ENCODE measurements at regions not wholly inside any gene's neighbourhood (a gene's known extent, or its start where the extent isn't known, plus 50 kb on each side); places are given as distances from the start of the nearest gene placed in this dataset.

DNA sequence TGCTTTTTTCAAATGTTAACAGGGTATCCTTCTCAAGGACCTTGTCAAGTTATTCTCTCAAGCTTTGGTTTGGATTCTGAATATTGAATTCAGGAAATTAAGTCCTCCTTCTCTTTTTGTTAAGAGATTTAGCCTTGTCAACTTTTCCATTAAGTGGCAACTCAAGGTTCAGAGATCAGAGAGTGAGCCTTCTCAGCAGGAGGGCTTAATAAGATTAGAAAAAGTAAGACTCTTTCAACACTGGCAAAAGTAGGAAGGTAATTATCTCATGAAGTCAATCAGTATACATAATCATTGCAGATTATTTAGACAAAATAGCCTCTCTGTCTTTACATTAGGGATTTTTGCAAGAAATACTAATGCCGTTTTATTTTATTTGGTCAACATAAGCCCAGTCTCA, 330.7 kb downstream of the KIF2B start:
- no peak overlapping the region for H3K4me3 ChIP-seq (ENCODE audit: low read depth, low read length)
- DNase-seq (ENCODE audit: low read depth) = no peak
- TF ChIP-seq, protein P1, sequence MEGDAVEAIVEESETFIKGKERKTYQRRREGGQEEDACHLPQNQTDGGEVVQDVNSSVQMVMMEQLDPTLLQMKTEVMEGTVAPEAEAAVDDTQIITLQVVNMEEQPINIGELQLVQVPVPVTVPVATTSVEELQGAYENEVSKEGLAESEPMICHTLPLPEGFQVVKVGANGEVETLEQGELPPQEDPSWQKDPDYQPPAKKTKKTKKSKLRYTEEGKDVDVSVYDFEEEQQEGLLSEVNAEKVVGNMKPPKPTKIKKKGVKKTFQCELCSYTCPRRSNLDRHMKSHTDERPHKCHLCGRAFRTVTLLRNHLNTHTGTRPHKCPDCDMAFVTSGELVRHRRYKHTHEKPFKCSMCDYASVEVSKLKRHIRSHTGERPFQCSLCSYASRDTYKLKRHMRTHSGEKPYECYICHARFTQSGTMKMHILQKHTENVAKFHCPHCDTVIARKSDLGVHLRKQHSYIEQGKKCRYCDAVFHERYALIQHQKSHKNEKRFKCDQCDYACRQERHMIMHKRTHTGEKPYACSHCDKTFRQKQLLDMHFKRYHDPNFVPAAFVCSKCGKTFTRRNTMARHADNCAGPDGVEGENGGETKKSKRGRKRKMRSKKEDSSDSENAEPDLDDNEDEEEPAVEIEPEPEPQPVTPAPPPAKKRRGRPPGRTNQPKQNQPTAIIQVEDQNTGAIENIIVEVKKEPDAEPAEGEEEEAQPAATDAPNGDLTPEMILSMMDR (IDR thresholded peaks at IDR 0.05; ENCODE audit: insufficient read depth, low read depth, low read length) = no peak

DNA sequence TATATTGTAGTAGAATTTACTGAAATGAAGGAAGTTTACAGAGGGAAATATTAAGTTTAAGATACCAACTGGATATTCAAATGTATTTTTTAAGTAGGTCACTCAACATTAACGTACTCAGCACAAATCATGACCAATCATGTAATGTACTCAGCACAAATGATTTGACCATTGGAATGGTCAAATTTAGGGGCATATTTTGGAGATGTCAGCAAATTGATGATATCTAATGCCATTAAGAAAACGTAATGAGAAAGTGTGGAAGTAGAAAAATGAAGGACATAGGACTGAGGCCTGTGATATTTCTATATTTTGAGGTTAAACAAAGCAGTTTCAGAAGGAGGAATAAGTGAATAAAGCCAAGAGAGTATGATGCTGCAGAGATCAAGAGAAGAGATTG, 334.8 kb downstream of the KIF2B start:
- TF ChIP-seq, protein P1 (IDR thresholded peaks at IDR 0.05; ENCODE audit: insufficient read depth, low read depth, low read length) = no peak
- DNase-seq (ENCODE audit: low read depth) = no peak

DNA sequence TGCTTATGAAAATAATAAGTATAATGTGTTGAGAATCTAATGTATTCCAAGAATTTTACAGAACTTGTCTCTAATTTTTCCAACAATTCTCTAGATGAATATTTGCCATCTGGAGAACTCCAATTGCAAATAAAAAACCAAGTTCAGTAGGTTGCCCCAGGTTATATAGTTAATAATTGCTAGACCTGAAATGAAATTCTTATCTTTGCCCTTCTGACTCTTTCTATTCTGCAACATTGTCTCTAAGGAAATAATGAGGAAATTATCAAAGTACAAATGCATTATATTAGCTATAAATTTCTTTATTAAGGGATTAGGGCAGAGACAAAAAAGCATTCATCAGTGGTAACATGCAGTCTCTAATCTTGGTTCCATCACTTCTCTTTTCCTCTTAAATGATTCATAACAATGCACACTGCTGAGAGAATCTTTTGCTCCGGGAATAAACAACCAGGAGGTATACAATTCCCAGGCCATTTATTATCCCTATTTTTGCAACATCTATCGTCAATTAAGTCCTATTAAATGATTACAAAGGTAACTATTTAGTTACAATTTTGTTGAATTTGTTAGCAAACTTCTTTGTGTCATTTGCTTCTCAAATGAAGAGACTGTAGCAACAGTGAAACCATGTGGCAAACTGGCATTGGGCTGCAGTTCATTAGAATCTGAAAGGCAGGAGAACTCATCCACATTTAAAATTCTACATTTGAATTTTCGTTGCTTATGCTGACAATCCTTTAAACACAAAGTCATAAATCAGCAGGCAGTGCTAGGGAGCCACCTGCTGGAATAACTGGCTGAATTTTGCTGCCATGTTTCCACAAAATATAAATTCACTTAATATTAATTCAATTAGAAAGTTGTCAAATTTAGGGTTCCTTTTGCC, 349.6 kb downstream of the KIF2B start:
- TF ChIP-seq, protein P1 (IDR thresholded peaks at IDR 0.05; ENCODE audit: insufficient read depth, low read depth, low read length) = no peak
- DNase-seq (ENCODE audit: low read depth) = peak; percentile 1

More for the DNA sequence above, 334.8 kb downstream of the KIF2B start:
- H3K4me3 ChIP-seq (ENCODE audit: low read depth, low read length) = no peak overlapping the region

DNA sequence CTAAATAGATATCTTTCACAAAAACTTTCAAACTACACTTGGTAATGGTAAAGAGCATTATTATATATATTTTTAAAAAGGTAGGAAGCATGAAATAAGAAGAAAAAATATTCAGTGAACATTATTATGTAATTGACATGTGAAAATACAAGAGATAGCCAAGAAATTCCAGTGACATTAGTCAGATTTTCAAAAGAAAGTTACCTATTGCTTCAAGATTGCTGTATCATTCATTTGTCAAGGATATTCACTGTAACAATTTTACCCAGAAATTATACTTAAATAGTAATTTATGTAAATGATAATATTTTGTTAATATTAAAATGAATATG, 350.2 kb downstream of the KIF2B start:
- DNase-seq (ENCODE audit: low read depth) = no peak
- TF ChIP-seq, protein P1 (IDR thresholded peaks at IDR 0.05; ENCODE audit: insufficient read depth, low read depth, low read length) = no peak

More for the DNA sequence above, 349.6 kb downstream of the KIF2B start:
- no peak overlapping the region for H3K4me3 ChIP-seq (ENCODE audit: low read depth, low read length)

DNA sequence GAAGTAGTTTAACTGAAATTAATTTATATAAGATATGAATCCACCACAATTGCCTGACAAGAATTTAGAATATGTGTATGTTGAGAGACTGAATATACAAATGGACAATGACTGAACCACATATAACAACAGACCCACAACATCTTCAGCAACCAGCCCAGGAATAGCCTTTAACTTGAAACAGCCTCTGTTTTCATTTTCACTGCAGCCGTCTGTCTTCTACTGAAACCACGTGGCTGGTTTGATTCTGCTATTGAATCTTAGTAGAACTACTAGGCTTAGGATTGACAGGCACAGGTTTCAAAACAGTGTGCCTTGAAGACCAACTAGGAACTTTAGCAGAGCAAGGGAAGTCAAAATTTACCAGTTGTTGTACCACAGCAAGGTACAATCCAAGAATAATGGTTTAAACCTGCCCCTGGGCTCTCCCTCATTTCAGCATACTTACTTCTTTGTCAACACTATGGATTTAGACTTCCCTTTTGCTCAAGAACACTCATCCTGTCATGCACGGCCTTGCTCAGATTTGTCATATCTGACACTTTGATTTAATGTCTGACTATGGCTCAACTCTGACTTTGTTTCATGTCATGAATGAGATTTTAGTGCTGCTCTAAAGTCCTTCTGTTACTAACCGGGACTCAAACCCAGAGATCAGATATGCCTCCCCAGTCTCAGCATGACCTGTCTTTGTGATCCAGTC, 355.0 kb downstream of the KIF2B start:
- TF ChIP-seq, protein P1 (IDR thresholded peaks at IDR 0.05; ENCODE audit: insufficient read depth, low read depth, low read length) = no peak
- DNase-seq (ENCODE audit: low read depth) = no peak
- H3K4me3 ChIP-seq (ENCODE audit: low read depth, low read length) = no peak overlapping the region

More for the DNA sequence above, 350.2 kb downstream of the KIF2B start:
- no peak overlapping the region for H3K4me3 ChIP-seq (ENCODE audit: low read depth, low read length)

DNA sequence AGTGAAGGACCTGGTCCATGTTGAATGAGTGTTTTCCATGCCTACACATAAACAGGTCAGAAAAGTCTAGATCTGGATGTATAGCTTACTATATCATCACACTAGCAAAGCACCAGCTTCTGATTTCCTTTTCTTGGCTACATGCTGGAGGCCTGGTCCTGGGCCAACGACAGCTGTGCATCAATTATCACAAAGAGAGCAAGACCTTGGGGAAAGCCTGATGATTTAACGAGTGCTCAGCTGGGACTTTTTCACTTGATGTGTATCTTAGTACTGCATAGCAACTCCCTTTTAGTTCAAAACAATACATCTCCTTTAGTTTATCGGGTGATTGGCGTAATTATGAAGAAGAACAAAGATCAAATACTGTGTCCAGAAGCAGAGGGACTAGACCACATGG, 358.2 kb downstream of the KIF2B start:
- no peak for DNase-seq (ENCODE audit: low read depth)
- no peak overlapping the region for H3K4me3 ChIP-seq (ENCODE audit: low read depth, low read length)
- TF ChIP-seq, protein P1 (IDR thresholded peaks at IDR 0.05; ENCODE audit: insufficient read depth, low read depth, low read length) = no peak
